GM19397 (cell line): ENCODE measurements at regions not wholly inside any gene's neighbourhood (a gene's known extent, or its start where the extent isn't known, plus 50 kb on each side); places are given as distances from the start of the nearest gene placed in this dataset.

Experiments used
- ATAC-seq: cut with Tn5 transposase; IDR thresholded peaks from one replicate; pipeline ENCODE4 v1.9.1; 2021; ENCODE audit warnings: mild to moderate bottlenecking, moderate library complexity; ENCODE audit not compliant: unreplicated experiment

DNA sequence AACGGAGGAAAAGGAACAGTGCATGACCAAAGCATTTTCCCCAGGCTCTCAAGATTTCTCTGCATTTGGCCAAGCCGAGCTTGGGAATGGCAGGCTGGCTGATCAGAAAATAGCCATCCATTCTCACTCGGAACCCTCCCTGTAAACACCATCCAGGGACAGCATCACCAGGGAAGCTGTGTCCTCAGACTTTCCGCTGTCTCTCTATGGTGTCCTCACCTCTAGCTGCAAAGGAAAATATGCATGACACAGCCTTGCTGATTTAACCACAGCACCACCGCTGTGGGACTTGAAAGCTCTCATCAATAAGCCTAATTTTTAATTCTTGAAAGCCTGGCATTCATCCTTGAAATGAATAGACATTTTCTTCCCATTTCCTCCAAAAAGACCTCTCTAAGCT is 311.7 kb downstream of the EIPR1 start:
- no peak for ATAC-seq

DNA sequence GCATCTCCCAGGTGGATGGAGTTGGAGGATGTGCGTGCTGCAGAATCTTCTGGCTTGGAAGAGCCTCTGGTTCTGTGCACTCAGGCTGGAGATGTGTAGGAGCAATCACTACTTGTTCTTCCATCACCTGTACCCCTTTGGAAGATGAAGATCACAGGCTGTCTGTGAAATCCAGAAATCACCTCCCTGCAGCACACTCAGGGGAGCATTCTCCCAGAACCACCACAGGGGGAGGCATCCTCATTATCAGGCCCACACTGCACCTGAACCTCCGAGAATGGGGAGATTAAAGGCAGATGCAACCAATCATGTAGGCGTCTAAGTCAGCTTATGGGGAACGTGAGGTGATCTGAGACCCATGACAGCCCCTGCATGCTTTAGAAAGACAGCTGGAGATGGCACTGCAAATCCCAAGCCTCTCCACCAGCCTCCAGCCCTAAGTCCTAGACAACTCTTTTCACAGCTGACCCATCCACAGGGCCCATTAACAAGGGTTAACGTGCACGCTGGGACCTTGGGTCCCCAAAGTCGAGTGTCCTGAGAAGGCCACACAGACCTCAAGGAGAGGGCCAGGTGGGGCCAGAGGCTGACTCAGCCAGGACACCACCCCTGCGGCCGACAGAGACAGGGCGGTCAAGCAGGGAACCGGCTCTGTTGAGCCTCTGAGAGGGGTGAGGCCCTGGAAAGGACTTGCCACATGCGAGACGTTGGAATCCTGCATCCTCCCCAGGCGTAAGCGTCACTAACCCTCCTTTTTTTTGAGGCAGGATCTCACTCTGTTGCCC is 314.9 kb downstream of the EIPR1 start:
- ATAC-seq = no peak

DNA sequence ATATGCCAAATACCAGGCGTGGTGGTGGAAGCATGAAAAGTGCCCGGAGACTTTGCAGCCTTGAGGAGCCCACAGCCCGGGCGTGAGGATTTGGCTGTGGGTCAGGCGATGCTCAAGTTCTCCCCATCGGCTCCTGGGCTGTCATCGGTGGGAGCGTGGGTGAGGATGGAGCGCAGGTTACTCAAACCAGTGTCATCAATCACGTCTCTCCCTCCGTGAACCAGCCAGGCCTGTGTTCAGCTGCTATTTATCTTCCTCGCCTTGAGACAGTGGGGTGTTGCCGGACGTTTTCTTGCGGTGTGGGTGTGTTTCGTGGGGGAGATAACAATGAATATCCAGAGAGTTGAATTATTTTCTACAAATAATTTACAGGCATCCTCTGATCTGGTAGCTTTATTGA is 317.6 kb downstream of the EIPR1 start:
- ATAC-seq = no peak

DNA sequence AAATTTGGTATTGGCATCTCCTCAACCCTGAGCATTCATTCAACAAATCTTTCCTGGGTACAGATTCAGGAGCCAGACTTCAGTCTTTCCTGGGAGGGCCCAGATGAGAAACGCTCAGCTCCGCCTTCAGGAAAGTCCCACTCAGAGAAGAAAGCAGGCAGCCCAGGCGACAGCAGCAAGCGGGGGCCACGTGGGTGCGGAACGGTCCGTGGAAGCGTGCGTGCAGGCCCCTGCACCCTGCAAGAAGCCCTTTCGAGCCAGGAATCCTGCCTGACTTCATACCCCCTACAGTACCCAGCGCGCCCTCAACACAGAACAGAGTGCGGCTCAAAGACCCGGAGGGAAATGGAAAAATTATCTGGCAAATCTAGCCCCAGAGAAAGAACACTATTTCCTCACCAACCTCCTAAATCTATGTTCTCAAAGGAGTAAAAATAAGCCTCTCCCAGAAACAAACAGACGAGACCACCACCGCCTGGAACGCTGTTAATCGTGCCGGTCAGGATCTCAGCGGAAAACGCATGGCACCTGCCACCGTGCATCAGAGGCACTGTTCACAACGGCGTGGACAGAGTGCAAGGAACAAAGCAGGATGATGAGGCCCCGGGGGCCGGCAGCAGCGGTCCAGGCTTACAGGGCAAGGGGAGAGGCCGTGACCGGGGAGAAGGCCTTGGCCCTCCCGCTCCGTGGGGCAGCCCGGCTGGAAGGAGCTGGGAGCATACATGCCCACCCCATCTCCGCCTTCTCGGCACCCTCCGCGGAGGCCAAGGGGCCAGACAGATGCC is 318.3 kb downstream of the EIPR1 start:
- ATAC-seq = no peak

DNA sequence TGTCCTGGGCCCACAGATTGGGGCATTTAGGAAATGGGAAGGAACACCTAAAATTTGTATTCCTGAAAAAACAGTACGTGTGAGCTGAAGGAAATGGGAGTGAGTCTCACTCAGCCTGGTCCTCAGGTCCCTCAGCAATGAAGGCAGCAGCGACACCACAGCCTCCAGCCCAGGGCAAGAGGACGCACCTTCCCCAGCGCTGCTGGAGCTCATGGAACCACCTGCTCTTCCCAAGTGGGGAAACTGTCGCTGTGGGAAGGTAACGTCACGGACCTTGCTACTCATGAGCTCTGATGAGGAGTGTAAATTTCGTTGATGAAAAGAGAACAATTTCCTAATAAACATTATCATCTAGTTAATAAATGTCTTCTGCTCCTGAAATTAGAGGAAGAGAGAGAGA is 323.6 kb downstream of the EIPR1 start:
- ATAC-seq = no peak

DNA sequence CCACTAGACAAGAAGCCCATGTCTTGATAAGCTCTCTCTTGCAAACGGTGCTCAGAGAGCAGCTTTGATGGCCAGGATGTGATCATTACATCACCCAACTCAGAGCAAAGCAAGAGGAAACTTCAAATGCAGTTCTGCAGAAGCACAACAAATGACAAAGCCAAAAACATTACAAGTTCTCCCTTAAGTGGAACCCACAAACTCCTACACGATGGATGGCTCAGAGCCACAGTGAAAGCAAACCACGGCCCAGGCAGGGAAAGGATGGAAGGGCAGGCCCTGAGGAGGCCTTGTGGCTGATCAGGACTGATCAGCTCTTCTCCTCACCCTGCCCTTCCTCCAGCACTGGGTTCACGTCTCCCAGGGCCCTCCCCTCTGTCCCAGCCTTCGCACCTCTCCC is 326.4 kb downstream of the EIPR1 start:
- ATAC-seq = no peak

DNA sequence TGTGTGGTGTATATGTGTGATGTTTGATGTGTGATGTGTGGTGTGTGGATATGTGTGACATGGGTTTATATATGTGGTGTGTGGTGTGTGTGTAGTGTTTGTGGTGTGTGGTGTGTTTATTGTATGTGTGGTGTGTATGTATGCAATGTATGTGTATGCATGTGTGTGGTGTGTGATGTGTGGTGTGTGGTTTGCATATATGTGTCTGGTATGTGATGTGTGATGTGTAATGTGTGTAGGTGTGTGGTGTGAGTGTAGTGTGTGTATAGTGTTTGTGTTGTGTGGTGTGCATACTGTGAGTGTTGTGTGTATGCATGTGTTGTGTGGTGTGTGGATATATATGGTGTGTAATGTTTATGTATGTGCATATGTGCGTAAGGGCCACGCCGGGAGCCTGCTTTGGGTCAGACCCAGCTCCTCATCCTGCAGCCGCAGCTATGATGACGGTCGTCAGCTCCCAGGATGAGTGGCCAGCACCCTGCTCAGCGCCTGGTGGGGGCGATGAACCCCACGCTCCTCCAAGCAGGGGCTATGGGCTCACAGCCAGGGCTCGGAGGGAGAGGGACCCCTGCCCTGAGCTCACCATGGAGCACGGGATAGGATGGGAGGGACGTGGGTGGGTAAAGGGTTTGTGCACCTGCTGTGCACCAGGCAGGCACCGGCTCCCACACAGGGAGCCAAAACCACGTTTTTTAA is 331.3 kb downstream of the EIPR1 start:
- no peak for ATAC-seq

DNA sequence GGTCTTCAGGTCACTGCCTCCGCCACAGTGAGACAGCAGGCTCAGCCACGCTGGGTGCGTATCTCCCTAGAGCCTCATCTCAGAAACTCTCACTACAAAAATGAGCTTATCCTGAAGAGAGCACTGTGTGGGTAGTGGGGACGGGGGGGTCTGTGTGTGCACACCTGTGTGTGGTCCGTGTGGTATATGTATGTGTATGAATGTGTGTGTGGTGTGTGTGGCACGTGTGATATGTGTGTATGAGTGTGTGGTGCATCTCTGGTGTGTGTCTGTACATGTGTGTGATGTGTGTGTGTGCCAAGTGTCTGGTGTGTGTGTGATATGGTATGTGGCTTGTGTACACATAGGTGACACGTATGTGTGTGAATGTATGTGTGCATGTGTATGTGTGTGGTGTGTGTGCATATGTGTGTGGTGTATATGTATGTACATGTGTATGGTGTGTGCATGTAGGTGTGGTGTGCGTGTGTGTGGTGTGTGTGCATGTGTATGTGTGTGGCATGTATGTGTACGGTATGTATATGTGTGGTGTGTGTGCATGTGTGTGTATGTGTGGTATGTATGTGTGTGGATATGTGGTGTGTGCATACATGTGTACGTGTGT is 332.2 kb downstream of the EIPR1 start:
- no peak for ATAC-seq

DNA sequence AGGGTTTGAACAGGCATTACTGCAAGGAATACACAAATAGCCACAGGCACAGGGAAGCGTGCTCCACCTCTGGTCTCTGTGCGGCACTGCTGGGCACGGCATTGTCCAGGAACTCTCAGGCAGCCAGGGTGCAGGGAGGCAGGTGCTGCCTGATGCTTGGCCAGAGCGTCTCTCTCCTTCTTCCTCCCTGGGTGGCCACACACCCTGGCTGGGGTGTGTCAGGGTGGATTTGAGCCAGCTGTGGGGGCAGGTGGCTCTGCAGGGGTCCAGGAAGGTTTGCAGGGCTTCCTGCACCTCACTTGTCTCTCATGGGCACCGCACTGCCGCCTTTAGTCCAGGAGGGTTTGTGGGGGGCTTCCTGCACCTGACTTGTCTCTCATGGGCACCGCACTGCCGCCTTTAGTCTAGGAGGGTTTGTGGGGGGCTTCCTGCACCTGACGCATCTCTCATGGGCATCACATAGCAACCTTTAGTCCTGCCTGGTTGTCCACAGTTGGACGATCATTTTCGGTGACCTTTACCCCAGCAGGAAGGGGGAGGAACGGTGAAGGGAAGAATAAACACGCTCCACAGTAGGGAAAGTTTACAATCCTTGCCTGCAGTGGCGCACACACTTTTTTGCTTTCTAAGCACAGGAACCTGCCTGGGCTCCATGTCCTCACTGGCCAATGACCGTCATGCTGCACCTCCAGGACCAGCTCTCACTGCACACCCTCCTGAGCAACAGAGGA is 332.9 kb downstream of the EIPR1 start:
- no peak for ATAC-seq

DNA sequence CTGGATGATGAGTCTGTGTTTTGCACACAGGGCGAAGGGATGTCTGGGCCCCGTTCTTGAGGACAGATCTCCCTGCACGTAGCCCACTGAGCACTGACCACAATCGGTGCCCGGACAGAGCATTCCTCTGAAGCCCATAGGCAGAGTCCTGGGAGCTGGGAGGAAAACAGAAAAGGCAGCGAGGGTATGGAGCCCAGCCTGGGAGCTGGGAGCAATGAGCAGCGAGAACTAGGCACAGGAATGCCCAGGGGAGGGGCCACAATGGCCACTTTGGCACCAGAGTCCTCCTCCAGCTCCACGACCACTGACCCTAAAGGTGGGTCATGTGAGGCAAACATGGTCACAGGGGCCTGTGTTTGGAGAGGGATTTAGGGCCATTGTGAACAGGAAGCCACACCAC is 333.9 kb downstream of the EIPR1 start:
- ATAC-seq = no peak

DNA sequence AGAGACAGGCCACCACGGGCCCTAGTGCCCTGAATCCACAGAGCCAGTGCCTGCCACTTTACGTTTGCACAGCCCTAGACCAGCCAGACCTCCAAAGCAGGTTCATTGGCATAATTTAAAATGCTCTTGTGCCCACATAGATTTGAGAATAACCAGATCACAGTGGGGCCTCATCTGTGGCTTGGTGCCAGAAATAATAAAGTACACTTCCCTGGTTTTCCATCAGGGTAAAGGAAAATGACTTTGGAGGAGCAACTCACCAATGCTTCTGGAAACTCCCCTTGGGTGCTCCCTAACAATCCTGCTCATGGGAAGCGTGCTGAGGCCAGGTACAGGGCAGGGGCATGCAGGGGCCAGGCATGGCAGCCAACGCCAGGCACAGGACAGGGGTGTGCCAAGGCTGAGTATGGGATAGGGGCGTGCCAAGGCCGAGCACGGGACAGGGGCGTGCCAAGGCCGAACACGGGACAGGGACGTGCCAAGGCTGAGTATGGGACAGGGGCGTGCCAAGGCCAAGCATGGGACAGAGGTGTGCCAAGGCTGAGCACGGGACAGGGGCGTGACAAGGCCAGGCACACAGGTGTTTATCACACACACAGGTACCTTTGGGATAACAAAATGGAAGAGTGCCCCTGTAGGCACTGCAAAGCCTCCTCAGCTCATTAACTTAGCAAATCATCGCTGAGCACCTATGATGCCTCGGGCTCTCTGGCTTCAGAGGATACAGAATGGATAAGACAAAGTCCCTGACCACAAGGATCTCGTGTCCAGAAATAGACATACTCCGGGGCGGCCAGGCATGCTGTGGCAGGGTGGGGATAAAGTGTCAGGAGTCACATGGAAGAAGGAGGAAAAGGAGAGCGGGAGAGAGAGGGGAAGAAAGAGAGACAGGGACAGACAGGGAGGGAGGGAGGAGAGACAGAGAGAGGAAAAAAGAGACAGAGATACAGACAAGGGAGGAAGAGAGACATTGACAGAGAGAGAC is 334.7 kb downstream of the EIPR1 start:
- no peak for ATAC-seq

DNA sequence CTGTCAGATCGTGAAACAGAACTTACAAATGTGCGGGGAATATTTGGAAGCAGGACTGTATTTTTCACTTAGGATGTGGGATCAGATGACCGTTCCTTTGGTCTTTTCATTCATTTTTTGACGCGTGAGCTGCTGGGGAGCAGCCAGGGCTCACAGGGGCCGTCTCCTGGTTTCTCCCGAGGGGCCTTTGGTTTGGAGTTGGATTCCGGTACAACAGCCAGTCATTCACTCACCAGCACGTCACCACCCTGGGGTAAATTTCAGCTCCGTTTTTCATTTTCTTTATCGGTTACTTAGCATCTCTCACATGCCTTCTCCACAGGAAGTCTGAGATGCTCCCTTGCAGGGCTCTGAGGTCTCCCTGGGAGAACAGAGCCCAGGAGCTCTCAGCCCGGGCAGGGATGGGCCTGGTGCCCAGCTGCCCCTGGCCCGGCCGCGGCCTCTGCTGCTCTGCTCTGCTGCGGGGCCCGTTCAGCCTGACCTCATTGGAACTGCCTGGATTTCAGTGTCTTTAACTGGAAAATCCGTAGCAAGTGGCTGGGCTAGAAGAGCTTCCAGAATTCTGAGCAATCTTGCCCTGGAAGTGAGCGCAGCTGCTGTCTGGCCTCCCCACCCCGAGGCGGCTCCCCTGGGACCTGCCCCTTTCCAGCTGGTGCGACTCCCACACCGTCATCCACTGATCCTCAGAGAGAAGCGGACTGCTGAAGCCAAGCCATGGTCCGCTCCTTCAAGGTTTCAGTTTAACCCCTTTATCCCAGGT is 335.6 kb downstream of the EIPR1 start:
- ATAC-seq = no peak

DNA sequence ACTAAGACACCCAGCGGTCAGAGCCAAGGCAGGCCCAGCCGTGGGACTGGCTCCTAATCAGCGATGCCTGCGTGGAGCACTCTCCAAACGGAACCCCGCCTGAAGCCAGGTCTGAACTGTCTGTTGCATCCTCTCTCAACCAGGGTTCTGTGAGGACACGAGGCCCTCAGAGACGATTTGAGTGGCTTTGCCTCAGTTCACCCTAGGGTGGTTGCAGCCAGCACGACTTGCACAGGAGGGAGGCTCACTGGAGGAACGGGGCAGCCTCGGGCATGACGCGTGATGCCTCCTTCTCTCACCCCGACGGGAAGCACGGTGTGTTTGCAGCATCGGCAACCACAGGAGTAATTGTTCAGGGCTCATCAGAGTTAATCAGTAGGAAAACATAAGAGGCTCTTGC is 336.4 kb downstream of the EIPR1 start:
- no peak for ATAC-seq

DNA sequence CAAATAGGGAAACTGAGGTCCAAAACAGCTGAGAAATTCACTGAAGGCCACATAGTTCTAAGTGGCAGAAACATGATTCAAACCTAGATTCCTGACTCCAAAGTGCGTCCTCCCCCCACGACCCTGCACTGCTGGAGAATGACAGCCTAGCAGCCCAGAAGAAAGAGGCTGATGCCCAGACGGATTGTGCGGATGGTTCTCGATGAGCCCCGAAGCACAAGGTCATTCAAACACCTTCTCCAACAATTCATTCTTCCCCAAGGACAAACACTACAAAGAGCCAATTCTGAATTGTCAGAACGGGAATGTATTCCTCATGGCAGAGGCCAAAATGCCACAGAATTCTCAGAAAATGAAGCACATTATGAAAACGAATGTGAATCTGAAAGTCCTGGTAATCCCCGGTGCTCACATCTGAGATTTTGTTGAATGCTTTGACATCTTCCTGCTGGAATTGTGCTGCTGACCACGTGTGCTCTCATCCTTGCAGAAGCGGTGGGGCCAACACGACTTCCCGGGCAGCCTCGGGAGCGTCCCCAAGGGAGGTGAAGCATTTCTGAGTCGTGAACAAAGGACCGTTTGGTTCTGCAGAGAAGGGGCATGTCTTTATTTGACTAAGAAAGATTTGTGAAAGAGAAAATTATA is 337.0 kb downstream of the EIPR1 start:
- ATAC-seq = no peak

DNA sequence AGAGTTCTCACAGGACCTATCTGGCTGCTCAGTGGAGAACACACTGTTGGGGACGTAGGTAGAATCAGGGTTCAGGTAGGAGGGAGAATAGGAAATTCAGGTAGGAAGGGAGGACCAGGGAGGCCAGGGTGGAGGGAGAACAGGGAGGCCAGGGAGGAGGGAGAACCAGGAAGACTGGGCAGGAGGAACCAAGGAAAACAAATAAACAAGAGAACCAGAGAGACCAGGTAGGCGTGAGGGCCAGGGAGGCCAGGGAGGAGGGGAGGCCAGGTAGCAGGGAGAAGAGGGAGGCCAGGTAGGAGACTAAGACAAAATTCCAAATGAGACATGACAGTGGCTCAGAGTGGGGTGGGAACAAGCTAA is 337.6 kb downstream of the EIPR1 start:
- ATAC-seq = no peak

DNA sequence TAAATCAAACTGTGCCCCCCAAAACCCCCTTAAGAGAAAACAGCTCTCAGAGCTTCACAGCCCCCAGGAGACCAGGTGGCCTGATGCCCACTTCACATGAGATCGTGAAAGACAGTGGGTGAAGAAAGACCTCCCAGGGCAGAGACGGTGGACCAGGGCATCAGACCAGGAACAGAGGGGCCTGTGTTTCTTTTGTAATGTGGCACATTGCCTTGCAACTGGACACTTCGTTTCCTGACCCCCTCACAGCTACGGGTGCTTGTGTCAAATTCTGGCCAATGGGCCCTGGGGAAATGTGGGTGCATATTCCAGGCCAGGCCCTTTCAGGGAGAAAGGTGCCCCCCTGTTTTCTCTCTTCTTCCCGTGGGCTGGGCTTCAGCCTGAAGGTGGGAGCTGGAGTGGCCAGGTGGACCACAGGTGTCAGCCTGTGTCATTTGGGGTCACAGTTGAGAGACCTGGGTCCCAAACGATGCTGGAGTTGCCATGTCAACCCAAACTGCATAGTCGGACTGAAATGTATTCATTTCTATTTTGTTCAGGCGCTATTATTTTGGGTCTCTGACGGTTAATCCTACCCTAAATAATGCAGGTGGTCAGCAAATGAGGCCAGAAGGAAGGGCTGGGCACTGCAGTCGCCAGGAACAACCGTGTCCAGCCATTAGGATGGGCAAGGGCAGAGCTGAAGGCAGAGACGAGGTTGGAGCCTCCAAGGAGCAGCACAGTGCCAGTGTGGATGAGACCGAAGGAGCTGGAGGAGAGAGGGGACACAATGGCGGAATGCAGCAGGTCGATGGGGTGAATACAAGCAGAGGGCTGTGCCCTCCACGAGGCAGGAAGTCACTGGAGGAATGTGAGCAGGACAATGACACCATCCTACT is 338.2 kb downstream of the EIPR1 start:
- no peak for ATAC-seq

DNA sequence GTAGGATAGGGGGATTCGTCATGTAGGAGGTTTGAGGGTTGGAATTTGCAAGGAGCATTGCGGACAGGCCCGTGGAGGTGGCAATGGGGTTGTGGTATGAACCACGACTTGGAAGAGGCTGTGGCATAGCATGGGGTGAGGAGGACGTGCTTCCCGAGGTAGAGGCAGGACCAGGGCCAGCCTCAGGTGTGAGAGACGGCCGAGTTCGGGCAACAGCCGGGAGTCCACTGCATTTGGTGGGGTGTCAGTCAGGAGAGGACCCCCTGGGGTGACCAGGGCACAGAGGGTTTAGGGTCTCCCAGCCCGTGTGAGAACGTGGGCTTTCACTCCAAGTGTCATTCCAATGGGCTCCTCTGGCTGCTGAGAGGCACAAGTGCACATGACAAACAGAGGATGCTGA is 339.0 kb downstream of the EIPR1 start:
- ATAC-seq = no peak
